OCI-LY1 (cell line): ENCODE measurements at regions not wholly inside any gene's neighbourhood (a gene's known extent, or its start where the extent isn't known, plus 50 kb on each side); places are given as distances from the start of the nearest gene placed in this dataset.

ENCODE experiments used
- EZH2 ChIP-seq: fragments of 200-600 bp; sonication (generic), shearing (Covaris generic); IDR thresholded peaks from 2 replicates; pipeline ENCODE4 v1.8.0; 2017; ENCODE audit warnings: borderline replicate concordance, mixed run types, mild to moderate bottlenecking, antibody characterized with exemption, low read length, moderate library complexity, mixed read lengths
- TF ChIP-seq, protein P1 (sequence below): fragments of 200-600 bp; sonication (generic), shearing (Covaris generic); IDR thresholded peaks from 2 replicates; pipeline ENCODE4 v1.5.1; 2017; ENCODE audit warnings: mild to moderate bottlenecking, antibody characterized with exemption, low read length, moderate library complexity, mixed read lengths

DNA sequence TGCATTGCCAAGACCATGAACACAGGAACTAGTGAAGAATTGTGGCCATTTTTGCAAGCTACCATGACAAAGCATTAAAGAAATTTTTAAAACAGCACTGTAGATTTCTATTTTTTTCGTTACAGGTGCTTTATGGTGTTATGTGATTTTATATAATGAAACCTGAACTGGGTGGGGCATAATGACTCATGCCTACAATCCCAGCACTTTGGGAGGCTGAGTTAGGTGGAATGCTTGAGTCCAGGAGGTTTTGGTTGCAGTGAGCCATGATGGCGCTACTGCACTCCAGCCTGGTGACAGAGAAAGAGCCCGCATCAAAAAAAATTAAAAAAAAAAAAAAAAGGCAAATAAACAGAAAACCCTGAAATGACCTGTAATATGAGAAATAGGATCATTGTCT is 846.7 kb downstream of the EPHA3 start:
- TF ChIP-seq, protein P1, sequence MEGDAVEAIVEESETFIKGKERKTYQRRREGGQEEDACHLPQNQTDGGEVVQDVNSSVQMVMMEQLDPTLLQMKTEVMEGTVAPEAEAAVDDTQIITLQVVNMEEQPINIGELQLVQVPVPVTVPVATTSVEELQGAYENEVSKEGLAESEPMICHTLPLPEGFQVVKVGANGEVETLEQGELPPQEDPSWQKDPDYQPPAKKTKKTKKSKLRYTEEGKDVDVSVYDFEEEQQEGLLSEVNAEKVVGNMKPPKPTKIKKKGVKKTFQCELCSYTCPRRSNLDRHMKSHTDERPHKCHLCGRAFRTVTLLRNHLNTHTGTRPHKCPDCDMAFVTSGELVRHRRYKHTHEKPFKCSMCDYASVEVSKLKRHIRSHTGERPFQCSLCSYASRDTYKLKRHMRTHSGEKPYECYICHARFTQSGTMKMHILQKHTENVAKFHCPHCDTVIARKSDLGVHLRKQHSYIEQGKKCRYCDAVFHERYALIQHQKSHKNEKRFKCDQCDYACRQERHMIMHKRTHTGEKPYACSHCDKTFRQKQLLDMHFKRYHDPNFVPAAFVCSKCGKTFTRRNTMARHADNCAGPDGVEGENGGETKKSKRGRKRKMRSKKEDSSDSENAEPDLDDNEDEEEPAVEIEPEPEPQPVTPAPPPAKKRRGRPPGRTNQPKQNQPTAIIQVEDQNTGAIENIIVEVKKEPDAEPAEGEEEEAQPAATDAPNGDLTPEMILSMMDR, result no peak
- TF ChIP-seq EZH2, result no peak
